HG03060 (cell line): ENCODE measurements at regions not wholly inside any gene's neighbourhood (a gene's known extent, or its start where the extent isn't known, plus 50 kb on each side); places are given as distances from the start of the nearest gene placed in this dataset.

Source experiments
- ATAC-seq: cut with Tn5 transposase; IDR thresholded peaks from one replicate; pipeline ENCODE4 v1.9.1; 2021; ENCODE audit warnings: low read depth, moderate number of reproducible peaks; ENCODE audit not compliant: unreplicated experiment

DNA sequence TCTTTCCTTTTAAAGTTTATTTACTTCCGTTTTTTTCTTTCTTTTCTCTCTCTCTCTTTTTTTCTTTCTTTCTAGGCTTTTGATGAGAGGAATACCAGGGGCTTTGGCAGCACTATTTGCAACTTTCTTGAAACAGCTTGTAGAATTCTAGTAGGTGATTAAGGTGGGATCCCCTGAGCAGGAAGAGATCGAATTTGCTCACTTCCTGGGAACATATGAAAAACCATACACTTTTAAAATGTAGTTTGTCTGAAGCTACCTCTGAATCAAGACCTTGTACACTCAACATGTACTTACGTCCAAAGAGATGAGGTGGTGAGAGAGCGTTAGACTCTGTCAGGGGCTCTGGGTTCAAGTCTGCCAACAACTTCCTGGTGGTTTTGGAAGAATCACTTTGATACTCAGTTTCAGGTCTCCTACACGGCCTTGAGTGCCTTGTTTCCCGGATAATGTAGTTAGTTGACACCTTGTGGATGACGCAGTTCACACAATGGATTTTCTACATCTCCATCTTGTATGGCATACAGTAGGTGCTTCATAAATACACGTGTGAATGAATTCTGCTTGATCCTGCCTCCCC, 229.1 kb downstream of the MYCN start:
- ATAC-seq, result no peak

DNA sequence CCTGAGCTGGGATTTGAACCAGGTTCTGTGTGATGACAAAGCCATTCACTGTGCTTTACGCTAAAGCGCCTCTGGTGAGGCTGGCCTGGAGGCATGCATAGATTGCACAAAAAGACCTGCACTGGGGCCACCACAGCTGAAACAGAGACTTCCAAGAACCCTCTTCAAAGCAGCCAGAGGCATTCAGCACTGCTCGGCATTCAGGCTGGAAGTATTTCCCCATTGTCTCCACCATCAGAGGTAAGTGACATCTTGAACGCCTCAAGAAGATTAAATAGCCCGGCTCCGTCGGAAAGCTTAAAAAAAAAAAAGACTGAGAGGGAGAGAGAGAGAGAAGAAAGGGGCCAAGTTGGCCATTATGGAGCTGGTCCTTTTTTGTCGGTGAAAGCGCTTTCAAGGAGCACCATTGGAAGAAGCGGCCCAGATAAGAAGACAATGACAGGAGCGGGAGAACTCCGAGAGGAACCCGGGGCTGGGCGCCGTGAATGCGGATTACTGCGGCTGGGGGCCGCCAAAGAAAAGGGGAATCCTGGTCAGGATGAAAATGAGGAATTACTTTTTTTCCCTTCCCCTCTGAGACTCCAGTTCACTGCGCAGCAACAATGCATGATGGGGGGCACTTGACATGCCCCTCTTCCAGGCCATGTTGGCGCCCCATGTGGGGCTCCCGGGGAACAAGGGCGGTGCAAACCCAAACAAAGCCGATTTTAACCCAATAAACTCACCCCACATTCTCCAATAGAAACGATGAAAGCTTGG, 228.3 kb downstream of the MYCN start:
- no peak for ATAC-seq

DNA sequence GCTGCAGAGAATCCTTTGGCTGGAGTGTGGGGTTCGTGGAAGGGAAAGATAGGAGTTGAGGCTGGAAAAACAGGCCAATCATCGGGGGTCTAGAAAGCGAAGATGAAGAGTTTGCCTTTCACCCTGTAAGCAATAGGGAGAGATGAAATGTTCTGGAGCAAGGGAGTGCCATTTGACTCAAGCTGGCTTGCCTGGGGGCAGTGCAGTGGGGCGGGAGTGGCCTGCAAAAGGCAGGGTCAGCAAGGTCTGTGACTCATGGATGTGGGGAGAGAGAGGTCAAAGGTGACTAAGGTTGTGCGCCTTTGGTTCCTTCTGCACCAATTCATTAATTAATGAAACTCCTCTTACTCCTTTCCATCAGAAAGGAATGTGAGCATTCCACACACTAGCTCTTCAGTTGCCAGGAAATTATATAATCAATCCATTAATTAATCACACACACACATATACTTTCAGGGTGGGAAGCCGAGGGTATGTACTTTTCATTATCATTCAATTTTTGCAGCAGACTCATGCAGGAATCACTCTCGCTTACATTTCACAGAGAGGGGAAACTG, 227.6 kb downstream of the MYCN start:
- ATAC-seq, result no peak

DNA sequence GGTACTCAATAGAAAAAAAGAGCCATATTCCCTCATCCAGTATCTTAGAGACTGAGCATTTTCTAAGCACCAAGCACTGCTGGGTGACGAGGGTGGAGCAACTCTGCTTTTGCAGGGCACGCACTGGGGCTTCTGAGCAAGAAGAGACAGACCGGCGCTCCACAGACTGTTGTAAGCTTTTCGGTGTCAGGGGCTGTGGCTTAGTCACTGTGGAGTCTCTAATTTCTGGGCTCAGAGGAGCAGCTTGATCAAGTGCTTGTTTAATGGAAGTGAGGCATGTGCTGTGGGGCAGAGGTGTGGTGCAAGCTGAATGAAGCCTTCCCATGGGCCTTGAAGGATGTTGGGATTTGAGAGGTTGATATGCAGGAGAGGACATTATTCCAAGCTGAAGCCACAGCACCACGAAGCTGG, 227.1 kb downstream of the MYCN start:
- no peak for ATAC-seq

DNA sequence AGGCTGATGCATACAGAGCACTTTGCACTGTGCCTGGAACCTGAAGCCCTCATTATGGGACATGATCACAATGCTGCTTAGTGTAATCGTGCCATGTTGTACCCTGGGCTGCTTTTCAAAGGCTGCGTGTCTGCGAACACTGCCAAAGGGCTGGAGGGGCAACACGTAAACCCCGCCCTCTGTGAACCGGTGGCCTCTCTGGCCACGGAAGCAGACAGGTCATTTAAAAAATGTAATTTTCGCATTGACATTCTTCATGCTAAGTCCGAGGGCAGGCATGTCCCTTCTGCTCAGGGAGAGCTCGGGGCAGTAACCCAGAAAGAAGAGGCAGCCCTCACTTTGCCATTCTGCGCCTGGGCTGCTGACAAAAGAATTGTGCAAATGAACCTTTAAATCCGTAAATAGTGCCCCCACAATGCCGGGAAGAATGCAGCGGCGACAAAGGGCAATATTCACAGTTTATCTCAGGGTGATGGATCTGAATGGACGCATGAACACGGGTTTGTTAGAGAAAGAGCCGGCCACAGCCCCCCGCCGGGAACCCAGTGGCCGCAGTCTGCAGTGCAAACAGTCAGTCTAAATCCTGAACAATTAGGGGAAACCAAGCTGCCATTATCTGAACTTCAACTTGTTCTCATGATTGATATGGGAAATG, 226.1 kb downstream of the MYCN start:
- no peak for ATAC-seq

DNA sequence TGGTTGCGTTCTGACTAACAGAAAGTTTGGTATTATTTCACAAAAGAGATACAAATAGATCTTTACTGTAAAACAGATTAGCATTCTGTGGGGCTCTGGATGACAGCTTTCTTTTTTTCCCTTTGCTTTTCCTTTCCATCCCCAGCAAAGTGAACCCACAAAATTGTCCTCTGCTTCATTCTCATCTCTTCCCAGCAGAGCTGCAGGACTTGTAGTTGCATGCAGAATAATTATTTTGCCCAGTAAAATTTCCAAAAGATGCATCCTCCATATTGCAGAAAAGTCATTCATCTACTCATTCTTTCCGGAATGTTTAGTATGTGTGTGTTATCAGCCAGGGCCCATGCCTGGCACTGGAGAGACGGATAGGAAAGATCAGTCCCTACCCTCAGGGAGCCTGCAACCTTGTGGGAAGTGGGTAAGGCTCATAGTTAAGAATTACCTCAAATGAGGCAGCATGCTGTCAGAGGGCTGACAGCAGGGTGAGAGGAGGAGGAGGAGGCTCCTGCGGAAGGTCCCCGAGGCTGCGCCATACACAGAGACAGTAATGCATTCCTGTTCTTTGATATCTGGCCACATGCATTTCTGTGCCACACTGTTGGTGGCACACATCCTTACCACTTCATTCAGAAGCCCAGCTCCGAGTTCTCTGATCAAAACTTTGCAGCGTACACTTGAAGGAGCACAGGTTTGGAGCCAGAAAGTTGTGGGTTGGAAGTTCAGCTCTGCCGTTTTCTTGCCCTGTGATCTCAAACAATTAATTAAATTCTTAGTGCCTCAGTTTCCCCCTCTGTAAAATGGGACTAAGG, 225.4 kb downstream of the MYCN start:
- ATAC-seq, result no peak

DNA sequence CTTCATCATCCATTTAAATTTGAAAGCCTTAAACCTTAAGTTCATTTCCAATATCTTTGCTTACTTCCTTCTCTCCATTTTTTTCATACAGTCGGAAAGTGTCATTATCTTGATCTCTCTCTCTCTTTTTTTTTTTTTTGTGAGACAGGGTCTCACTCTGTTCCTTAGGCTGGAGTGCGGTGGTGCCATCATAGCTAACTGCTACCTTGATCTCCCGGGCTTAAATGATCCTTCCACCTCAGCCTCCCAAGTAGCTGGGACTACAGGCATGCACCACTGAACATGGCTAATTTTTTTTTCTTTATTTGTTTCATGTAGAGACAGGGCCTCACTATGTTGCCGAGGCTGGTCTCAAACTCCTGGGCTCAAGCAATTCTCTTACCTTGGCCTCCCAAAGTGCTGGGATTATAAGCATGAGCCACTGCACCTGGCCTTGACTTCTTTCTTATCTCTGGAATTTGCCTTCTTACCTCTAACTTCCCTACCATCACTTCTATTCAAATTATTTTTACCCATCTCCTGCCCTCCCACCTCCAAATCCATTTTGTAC, 222.2 kb downstream of the MYCN start:
- no peak for ATAC-seq

DNA sequence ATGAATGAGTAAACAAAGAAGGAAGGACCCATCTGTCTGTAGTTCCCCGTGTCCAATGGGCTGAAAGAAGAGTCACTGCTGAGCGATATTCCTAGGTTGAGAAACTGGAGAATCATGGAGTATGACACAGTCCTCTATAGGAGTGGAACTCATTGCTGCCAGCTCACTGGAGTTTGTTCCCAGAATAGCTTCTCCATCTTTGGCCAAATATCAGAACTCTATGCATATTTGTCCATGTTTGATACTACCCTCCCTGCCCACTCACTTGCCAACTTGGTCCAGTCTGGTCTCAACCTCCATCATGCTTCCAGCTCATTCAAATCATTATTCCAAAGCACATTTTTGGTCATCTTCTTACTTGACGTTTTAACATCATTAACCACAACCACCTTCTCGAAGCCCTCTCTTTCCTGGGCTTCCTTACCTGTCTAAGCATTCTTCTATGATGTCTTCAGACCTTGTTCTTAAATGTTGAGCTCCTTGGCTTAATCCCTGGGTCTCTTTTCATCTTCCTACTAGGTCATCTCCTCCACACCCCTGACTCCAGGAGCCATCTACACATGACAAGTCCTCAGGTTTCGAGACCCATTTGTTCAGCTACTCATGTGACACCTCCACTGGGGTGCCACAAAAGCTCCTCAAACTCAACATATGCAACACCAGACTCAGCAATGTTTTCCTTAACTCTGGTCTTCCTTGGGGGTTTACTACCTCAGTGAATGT, 221.6 kb downstream of the MYCN start:
- ATAC-seq, result no peak

DNA sequence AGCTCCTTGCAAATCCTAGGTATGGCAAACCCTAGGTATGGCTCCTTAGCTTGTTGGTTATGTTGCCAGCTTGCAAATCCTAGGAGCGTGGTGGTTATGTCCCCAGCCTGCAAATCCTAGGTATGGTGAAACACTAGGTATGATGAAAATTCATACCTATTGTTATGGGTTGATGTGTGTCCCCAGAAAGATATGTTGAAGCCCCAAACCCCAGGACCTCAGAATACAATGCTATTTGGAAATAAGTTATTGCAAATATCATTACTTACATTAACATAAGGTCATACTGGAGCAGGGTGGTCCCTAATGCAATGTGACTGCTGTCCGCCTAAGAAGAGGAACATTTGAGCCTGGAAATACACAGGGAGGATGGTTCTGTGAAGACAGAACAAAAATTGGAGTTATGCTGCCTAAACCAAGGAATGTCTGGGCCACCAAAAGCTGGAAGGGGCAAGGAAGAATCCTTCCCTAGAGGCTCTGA, 220.8 kb downstream of the MYCN start:
- no peak for ATAC-seq

DNA sequence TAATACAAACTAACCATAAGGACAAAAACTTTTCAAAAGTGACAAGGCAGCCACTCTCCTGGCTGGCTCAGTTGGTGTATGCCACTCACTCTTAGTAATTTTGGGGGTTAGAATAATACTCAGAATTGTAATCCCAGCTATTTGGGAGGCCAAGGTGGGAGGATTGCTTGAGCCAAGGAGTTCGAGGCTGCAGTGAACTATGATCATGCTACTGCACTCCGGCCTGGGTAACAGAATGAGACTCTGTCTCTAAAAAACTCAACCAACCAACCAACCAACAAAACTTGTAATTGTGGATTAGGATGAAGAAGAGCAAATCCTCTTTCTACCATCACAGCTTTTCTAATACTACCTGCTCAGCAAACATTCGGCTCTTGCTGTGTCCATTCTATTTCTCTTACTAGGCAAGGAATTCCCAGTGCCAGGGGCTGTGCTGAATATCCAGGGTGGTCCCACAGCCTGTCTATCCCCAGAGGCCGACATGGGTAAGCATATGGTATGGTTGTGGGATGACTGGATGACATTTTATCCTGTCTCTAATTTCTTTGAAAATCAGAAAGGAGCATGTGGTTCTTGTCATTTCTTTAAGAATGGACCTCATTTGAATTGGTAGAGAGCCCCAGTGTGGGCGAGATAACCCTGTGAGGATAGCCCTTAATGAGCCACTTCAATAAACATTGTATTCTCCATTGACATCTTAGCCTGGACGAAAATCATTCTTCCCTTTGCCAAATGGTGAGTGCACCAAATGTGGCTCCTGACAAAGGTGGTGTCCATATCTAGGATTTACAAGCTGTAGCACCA, 220.1 kb downstream of the MYCN start:
- ATAC-seq, result no peak

DNA sequence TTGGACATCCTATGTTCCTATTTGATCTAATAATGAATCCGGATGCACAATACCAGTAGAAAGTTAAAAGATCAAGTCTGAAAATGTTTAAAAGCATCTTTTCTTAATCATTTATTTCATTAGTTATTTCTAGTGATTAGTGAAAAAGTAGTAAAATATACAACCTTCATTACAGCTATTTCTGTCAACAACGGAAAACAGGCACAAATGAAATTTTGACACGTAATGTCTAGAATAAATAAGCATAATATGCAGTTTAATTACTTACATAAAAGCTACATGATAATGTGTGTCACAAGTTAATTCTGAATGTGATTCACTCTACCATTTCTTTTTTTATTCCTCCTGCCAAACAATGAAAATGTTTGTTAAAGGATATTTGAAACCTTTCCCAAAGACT, 216.1 kb downstream of the MYCN start:
- ATAC-seq, result no peak

DNA sequence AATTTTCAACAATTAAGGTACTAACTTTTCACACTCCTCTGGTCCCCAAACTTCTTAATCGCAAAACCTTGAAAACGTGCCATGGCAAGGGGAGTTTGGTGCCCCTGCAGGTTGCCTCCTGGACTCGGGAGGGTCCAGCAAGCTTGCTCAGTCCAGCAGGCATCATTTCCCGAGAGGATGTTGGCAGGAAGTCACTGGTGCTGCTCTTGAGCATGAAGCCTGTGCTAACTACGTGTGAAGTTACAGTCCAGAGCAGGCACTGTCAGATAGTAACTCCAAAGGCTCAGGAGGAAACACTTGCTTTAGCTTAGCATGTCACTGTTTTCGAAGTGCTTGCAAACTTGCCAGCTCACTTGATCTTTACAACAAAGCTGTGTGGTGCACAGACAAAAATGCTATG, 215.4 kb downstream of the MYCN start:
- ATAC-seq, result no peak

DNA sequence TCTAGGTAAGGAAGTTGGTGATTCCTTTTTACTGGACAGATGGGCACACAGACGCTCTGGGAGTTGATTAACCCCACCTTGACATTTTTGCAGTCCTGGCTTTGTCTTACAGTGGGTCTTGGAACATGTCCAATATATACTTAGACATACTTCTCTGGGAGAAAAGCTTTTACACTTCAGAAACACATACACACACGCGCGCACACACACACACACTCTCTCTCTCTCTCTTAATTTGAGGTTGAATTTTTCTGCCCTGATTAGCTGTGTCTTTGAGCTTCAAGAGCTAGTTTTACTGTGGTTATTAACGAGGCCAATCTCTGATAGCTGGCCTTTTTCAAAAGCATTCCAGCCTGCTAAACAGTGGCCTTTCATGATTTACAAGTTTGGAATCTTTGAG, 215.0 kb downstream of the MYCN start:
- no peak for ATAC-seq

DNA sequence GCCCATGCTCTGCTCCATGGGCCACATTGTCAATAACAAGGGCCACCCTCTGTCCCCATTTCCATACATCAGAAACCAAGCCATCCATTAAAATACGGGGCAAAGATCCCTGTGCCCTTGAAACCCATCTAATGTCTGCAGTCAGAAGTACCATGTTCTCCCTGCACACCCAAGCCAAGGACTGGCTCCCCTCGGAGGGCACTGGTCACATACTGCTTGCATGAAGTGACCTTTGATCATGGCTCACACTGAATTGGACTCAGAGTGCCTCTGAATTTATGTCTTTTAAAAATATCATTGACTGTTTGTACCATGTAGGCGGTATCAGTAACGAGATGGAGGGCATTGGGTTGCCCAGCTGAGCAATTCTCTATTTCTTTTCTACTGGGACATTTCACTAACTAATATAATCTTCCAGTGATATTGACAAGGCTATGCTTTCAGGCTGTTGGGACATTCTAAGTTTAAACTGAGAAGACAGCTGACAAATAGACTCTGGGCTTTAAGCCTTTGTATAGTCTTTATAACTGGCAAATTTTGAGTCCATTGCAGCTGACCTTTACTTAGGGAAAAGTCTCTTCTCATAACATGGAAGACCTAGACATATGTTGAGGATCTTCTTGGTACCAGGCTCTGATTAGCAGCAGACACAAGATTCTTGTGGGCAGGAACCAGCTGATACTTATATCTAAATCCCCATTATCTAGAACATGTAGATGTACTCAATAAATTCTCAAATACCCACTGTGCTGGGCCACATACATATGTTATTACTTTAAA, 214.3 kb downstream of the MYCN start:
- ATAC-seq, result no peak

DNA sequence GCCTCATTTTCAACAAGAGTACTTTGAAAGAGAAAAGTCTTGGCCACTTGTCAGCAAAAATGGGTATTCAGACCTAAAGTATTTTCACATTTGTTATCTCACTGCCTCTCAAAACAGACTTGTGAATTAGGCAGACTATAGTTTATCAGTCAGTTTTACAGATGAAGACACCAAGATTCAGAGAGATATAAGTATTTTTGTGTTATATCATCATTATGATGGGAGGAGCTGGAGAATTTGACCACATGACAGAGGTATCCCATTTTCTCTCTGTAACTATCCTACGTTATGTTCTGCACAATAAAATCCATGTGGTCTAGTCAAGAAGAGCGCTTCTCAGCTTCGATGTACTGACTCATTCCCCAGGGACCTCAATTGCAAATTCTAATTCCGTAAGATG, 213.7 kb downstream of the MYCN start:
- ATAC-seq, result no peak

DNA sequence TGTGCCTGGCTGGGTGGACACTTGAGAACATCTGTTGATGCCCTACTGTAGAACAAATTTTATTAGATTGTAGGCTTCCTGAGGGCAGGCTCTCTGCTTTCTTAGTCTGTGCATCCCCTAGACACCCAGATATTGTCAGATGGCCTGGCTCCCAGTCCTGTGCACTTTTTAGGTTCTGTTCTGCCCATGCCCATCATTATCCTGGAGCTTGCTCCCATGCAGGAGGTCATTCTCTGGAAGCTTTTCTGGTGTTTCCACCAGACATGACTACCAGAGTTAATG, 213.3 kb downstream of the MYCN start:
- ATAC-seq, result no peak

DNA sequence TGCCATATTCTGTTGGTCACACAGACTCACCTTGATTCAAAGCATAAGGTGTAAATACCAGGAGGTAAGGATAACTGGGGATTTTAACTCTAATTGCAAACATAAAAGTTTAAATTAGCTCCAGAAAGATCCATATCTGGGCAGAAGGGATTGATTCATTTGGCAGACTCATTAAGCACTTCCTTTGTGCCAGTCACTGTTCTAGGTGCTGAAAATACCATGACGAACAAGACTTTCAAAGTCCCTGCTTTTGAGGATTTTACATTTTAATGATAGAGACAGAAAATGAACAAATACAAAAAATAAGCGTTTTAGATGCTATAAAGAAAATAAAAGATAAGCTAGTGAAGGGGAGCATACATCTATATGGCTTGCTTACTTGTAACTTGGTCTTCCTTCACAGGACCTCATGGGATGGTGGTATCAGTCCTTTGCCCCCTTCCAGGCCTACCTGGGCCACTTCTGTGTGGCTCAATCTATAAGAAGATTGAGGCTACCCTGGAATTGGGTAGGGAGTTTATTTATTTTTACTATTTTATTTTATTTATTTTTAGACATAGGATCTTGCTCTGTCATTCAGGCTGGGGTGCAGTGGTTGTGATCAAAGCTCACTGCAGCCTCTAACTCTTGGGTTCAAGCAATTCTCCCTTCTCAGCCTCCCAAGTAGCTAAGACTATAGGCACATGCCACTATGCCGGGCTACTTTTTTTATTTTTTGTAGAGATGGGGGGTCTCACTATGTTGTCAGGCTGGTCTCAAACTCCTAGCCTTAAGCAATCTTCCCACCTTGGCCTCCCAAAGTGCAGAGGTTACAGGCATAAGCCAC, 212.8 kb downstream of the MYCN start:
- no peak for ATAC-seq
